GM21447 (cell line): ENCODE measurements at regions not wholly inside any gene's neighbourhood (a gene's known extent, or its start where the extent isn't known, plus 50 kb on each side); places are given as distances from the start of the nearest gene placed in this dataset.
"Not testable (repeated sequence)": the region's sequence is repeated elsewhere in the genome, so short reads cannot be mapped to it uniquely, and the experiment has no call there.

Experiments
- ATAC-seq: cut with Tn5 transposase; IDR thresholded peaks from one replicate; pipeline ENCODE4 v1.9.1; 2021; ENCODE audit not compliant: unreplicated experiment

DNA sequence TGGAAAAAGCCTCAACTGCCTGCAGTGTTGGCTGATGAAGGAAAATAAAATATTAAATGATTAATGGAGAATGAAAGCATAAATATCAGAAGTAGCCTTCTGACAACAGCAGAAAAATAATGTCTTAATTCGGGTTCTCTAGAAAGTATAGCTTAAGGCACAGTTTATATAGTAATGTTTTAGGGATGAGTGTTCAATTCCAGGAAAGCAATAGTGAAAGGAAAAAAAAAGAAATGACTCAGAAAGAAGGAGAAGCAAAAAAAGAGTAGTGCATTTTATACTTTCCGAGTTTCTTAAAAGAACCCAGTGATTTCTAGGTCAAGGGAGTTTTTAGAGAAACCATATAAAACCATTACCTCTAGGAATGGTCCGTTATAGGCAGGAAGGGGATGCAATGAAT lies 137.3 kb downstream of the HTR1B start:
- ATAC-seq, result no peak

DNA sequence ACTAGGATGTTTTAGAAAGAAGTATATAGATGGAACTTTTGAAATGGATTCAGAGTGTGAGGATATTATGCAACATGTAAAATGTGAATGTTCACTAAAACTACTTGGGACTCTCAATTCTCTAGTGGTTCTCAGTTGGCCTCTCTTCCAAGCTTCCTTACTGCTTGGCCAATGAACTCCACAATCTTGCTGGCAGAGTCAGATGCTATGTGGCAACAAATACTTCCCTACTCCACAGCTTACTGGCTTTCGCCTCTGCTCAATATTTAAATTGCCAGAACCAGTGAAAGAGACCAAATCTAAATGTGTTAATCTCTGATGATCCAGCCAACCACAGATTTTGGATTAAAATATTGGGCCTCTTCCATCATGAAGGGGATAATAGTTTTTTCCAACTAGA lies 138.4 kb downstream of the HTR1B start:
- ATAC-seq, result no peak

DNA sequence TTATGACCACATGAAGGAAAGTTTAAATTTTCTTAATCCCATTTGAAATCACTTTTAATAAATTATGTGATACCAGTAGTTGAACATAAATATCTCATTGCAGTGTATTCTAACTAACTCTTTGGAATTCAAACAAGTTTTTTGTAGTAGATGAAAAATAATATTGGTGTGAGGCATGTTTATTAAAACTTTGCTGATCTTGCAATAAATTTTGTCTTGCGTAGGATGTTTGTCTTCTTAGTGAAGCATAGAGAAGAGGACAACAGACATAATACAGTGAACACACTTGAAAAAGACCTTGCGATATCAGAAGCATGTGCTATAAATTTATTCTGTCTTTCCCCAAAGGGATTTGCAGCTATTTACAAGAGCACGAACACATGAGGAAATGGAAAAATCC lies 140.7 kb downstream of the HTR1B start:
- ATAC-seq, result no peak

DNA sequence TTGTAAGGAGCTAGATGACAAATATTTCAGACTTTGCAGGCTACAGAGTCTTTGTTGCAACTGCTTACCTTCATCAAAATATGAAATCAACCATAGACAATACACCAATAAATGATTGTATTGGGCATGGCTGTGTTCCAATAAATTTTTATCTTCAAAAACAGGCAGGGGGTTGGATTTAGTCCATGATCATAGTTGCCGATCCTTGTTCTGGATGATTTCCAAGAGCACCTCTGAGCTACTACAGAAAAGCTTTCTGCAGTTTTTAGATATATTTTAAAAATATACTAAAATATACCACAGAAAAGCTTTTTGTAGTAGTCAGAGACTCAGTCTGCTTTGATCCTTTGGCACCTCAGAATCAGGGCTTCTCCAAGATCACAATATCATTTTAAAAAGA lies 145.0 kb downstream of the HTR1B start:
- no peak for ATAC-seq

DNA sequence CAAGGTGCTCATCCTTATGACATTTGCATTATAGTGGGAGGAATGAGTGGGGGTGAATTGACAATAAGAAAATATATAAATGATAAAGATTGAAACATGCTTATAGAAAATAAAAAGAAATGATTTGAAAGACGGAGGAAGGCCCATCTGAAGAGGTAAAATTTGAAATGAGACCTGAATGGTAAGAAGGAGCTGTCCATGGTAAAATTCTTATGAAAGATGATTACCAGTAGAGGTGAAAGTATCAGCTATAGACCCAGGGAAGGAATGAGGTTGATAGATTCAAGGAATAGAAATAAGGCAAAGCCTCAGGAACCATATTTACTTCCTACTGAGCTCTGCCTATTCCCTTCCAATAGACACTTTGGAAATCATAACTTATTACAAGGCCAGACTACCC lies 149.7 kb downstream of the HTR1B start:
- no peak for ATAC-seq

DNA sequence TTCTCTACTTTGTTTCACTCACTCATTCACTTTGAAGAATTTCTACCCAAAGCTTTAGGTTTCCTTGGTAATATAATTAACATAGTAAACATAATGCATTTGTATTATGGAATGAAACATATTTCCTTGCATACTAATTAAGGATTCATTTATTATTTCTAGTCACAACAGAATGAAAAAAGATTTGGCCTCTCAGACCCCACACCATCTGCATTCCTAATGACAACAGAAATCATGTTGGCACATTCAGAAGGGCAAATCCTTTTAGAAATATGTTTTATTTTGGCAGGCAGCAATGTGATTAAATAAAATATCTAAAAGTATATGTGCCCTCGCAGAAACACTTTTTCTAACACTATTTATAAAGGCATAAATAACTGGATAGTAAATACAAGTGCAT lies 163.4 kb downstream of the HTR1B start:
- no peak for ATAC-seq

DNA sequence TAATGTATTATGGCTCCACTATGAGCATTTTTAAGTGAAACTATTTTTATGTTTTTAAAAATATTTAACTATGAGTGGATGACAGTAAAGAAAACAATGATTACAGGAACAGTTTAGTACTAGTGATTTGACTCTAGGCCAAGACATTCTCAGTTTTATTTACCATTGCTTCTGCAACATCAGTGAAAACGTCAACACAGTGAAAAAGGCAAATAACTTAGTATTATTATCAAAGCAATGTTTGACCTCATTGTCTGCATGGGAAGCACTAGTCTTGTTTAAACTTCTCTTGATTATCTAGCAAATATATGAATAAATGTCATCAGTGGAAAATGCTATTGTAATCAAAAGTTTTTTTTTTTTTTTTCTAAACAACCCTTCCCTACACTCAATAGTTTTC lies 165.0 kb downstream of the HTR1B start:
- no peak for ATAC-seq

DNA sequence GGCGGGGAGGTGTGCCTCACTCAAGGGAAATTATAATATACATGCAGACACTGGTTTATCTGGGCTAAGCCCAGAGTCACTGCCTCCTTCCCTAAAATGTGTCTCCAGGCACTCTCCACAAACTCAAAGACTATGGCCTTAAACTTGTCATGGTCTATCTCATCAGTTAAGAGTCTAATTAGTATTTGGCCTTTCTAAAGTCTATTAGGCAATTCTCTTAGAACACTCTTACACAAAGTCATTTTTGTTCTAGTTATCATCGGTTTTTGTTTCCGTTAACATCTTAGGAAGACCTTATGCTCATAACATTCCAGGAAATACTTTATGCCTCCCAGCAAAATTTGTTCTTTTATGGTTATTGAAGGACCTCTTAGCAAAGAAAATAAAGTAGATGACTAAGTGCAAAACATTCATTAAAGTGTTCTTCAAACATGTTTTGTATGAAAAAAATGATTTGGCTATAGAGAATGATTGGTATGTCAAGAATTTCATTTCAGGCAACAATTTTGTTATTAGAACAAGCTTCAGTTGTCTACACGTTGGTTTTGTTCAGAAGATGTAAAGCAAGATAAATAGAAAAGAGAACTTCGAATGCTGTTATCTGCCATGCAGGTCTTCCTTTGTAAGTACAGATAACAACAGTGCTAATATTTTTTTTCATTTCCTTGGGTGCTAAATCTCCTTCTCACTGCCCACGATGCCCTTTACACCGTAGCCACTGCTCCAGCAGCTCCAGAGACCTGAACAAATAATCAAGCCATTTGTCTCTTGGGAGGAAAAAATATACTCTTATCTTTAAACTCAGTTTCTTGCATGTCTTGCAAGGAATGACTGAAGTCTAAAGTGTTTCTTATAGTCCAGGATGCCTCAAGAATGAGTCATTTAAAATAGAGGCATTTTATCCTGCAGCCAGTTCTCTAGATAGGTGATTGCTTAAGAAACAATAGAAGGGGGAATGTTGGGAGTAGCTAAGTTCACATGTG lies 170.4 kb downstream of the HTR1B start:
- ATAC-seq, result no peak

DNA sequence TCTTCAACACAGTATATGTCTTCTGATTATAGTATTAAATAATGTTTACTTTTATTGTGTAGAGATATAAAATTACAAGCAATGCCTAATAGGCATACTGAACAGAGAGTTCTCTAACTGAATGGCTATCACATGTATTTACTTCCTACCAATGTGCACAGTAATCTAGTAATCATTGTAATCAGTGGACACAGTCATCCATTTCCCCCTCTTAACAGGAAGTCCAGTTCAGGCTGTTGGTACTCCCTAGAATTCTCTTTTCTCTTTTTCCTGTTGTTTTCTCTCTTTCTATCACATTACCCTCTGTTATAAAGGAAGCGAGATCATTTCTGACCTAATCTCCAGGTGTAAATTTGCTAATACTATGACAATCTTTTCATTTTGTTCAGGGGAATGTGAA lies 172.5 kb downstream of the HTR1B start:
- no peak for ATAC-seq

DNA sequence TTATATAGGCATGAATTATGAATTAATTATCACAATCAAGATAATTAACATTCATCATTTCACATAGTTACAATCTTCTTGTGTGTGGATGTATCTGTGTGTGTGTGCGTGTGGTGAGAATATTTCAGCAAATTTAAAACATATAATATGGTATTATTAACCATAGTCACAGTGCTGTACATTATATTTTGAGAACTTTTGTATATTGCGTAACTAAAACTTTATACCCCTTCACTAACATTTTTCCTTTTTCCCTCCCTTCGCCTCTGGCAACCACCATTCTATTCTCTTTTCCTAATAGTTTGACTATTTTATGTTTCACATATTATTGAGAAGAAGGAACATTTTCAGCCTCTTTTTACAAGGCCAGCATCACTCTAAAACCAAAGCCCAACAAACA lies 176.8 kb downstream of the HTR1B start:
- ATAC-seq, result no peak

DNA sequence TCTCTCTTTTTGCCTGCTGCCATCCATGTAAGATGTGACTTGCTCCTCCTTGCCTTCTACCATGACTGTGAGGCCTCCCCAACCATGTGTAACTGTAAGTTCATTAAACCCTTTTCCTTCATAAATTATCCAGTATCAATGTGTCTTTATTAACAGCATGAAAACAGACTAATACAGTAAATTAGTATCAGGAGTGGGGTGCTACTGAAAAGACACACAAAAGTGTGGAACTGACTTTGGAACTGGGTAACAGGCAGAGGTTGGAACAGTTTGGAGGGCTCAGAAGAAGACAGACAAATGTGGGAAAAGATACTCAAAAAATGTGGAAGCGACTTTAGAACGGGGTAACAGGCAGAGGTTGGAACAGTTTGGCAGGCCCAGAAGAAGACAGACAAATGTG lies 189.4 kb downstream of the HTR1B start:
- no peak for ATAC-seq

DNA sequence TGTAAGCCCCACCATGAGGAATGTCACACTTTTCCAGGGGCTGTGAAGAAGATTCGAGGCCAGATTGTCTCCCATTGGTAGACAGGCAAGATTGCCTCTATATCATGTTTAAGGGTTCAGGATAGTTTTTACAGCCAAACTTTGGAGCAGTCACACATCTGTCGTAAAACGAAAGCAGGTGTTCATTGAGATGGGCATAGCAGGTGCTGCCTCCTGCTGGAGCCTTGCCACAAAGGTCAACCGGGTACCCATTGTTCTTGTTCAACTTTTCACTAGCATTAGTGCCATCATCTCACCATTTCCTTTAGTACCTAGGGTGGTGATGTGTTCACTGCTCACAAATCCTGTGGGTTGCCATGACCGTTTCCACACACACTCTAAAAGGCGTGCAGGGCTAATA lies 198.3 kb downstream of the HTR1B start:
- no peak for ATAC-seq

DNA sequence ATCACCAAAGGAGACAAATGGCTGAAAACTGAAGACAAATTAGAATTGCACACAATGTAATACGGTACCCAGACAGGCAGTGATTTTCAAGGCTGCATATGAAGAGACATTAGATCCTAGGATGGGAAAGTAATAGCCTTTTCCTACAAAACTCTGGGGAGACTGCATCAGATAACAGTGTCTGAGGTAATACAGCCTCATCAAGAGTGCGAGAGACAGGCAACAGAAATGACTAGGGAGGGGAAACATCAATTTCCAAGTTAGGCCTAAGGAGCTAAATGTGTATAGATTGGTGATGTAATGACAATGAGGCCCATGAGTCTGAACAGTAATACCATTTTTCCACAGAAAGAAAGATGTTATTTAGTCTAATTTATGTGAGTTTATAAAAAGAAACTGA lies 200.3 kb downstream of the HTR1B start:
- ATAC-seq, result no peak

DNA sequence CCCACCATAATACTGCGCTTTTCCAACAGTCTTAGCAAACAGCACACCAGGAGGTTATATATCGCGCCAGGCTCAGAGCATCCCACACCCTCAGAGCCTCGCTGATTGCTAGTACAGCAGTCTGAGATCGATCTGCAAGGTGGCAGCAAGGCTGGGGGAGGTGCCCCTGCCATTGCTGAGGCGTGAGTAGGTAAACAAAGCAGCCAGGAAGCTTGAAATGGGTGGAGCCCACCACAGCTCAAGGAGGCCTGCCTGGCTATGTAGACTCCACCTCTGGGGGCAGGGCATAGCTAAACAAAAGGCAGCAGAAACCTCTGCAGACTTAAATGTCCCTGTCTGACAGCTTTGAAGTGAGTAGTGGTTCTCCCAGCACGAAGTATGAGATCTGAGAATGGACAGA lies 211.5 kb downstream of the HTR1B start:
- not testable (repeated sequence) for ATAC-seq

DNA sequence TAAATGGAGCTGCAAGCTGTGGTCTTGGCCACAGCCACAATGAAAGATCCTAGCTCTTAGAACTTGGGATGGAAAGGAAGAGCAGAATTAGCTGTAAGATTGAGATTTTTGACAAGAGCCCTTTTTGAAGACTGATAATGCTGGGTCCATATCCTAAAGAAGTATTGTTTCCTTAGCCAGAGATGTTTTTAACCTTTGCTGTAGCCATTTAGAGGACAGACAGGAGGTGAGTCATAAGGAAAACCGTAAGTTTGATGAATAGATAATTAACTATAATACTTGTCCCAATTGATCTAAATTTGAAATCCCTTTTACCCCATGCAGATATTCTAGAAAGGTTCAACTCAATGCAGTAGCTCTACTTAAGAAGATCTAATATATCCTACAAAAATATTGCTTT lies 213.7 kb downstream of the HTR1B start:
- no peak for ATAC-seq

DNA sequence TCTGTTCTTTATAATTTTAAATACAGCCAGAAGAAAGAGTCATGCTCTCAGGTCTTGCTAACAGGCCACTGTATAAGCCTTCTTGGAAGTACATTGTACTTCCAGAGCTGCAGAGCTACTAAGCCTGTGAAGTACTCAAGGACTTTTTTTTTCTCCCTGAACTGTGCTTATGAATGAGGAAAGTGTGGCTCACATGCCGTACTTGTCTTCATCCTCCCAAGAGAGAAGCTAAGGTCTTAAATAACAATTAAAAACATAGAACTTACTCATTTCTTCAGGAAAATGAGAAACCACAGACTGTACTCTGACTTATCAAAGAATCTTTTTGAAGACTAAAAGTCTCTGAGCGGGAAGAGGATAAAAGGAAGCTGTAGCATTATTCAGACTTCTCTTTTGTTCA lies 218.3 kb downstream of the HTR1B start:
- ATAC-seq, result no peak

DNA sequence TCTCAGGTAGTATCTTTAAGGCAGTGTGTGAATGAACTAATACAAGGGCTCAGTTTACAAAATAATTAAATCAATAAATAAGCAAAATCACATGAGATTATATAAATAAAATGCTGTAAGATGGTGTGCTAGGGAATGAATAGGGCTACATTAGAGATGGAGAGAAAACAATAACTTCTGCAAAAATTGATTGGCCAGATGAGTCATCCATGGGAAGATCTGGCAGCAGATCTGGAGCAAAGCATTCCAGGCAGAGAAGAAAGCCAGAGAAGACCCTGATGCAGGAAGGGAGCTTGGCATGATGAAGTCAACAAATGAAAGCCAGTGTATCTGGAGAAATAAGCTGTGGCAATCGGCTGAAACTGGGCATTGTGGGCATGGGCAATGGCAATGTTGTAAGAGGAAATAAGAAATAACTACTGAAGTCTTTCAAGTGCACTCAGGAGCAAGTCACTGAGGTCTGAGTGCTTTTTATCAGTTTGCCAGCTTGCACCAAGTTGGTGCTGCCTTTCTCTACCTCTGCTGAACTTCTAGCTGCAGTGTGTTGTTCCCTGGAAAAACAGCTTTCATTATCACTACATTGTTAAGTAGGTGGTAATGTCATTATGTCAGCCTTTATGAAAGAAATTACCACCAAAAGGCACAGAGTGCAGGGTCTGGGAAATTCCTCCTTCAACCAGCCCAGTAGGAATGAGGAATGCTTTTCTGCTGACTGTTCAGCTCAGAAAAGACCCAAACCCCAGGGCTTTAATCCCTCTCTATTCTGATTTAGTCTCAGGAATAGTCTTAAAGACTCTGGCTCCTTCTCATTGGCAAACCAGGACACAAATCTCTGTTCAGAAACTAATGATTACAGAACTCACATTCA lies 231.6 kb downstream of the HTR1B start:
- ATAC-seq, result no peak

DNA sequence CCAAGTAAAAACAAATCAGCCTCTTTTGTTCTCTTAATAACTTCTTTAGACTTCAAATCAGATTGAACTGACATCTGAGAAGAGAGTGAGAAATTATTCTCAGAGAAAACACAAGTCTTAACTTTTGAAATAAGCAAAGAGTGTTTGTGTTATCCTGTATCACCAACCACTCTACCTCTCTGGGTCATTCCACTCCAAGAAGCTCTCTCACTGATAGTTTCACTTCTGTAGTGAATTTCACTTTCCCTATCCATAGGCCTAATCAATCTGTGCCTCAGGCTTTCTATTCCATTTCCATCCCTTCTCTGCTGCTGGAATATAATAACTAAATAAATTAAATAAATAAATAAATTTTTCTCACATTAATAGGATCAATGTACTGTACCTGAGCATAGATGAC lies 235.0 kb downstream of the HTR1B start:
- ATAC-seq, result no peak

DNA sequence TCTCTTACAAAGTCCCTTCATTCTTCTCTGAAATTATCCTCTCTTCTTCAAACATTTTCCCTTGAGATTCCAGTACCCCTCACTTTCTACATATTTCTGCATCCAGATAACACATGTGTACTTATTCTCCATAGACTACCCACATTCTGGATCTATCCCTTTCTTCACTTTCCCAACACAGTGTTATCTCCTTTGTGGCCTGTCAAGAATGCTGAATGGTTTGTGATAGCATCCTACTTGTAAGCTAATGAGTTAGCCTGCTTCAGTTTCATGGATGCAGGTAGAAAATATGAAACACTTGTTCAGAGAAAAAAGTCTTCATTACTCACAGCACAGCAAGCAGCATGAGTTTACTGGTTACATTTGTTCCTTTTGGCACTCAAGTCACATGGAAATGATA lies 245.4 kb downstream of the HTR1B start:
- no peak for ATAC-seq

DNA sequence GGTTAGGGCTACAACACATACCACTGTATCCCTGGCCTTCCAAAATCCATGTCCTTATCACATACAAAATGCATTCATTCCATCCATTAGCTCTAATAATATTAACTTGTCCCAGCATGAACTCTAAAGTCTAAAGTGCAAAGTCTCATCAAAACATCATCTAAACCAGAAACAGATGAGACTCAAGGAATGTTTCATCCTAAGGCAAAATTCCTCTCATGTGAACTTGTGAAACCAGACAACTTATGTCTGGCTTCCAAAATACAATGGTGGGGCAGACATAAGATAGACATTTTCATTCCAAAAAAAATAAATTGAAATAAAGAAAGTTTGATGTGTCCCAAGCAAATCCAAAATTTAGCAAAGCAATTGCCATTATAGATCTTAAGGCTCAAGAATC lies 257.4 kb downstream of the HTR1B start:
- no peak for ATAC-seq

DNA sequence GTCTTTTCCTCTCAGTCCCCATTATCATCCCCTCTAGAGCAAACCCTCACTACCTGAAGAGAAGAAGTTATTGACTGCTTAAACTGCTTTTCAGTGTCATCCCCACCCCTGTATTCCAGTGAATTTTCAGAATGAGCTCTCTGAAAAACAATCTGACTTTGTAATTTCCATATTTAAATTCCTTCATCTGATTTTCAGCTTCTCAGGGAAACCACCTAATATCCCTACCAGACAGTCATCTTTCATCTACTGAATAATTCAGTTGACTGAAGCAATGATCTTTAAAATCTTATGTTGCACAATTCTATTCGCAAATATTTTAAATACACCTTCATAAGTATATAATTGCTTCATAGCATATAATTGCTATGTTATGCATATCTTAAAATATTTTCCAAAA lies 258.7 kb downstream of the HTR1B start:
- ATAC-seq, result no peak

DNA sequence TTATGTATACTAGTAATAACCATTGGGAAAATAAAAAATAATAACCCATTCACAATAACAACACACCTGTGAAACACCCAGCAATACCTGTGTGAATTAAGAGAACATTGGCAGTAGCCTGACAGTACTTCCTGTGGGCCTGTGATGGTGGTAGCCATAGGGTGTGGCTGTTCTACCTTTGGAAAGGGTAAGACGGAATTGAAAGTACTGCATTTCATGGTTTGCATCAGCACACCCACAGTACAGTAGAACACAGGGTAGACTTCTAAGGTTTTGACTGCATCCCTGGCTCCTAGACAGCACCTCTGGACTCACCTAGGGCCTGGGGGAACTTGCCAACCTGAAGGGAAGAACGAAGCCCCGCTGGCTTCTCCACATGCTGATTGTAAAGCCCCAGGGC lies 279.8 kb downstream of the HTR1B start:
- no peak for ATAC-seq
